ENCODE measurements at regions not wholly inside any gene's neighbourhood (a gene's known extent, or its start where the extent isn't known, plus 50 kb on each side); places are given as distances from the start of the nearest gene placed in this dataset.
"Not testable (repeated sequence)": the region's sequence is repeated elsewhere in the genome, so short reads cannot be mapped to it uniquely, and the experiment has no call there.

GRCh38 chr3:110680450-110680849 lies 391.2 kb upstream of the NECTIN3 start:
- no peak overlapping the region for H3K4me3 ChIP-seq
- no peaks in the 10 kb centered on the region for H3K36me3 ChIP-seq
- H3K4me1 ChIP-seq, result no peaks in the 10 kb centered on the region
- no peak for TF ChIP-seq CTCF (IDR thresholded peaks at IDR 0.05)
- no peaks in the 10 kb centered on the region for H3K27me3 ChIP-seq
- no peak overlapping the region for H3K27ac ChIP-seq
- no peaks in the 10 kb centered on the region for H3K9me3 ChIP-seq
- DNase-seq (ENCODE audit: low spot score), result no peak

- H3K27me3 ChIP-seq, result no peaks in the 10 kb centered on the region
- no peak for TF ChIP-seq CTCF (IDR thresholded peaks at IDR 0.05)
- H3K27ac ChIP-seq, result no peak overlapping the region
- no peak overlapping the region for H3K4me3 ChIP-seq
- no peaks in the 10 kb centered on the region for H3K9me3 ChIP-seq
- no peak for DNase-seq (ENCODE audit: low spot score)
- H3K36me3 ChIP-seq, result no peaks in the 10 kb centered on the region
- no peaks in the 10 kb centered on the region for H3K4me1 ChIP-seq
Measured at GRCh38 chr3:110684466-110684865, 387.1 kb upstream of the NECTIN3 start.

- TF ChIP-seq CTCF (IDR thresholded peaks at IDR 0.05), result no peak
- H3K36me3 ChIP-seq, result no peaks in the 10 kb centered on the region
- H3K9me3 ChIP-seq, result no peaks in the 10 kb centered on the region
- no peak overlapping the region for H3K27ac ChIP-seq
- no peaks in the 10 kb centered on the region for H3K27me3 ChIP-seq
- H3K4me3 ChIP-seq, result no peak overlapping the region
- H3K4me1 ChIP-seq, result no peaks in the 10 kb centered on the region
- DNase-seq (ENCODE audit: low spot score), result no peak
Measured at GRCh38 chr3:110685630-110686029, 386.0 kb upstream of the NECTIN3 start.

GRCh38 chr3:110686701-110687100 lies 384.9 kb upstream of the NECTIN3 start:
- H3K36me3 ChIP-seq, result no peaks in the 10 kb centered on the region
- no peaks in the 10 kb centered on the region for H3K9me3 ChIP-seq
- no peak for TF ChIP-seq CTCF (IDR thresholded peaks at IDR 0.05)
- no peak overlapping the region for H3K4me3 ChIP-seq
- no peak for DNase-seq (ENCODE audit: low spot score)
- no peaks in the 10 kb centered on the region for H3K27me3 ChIP-seq
- H3K4me1 ChIP-seq, result no peaks in the 10 kb centered on the region
- H3K27ac ChIP-seq, result no peak overlapping the region

- Histone ChIP-seq H3K4me3 (no peak overlapping the region), H3K27me3 (no peaks in the 10 kb centered on the region), H3K9me3 (no peaks in the 10 kb centered on the region), H3K4me1 (no peaks in the 10 kb centered on the region), H3K27ac (no peak overlapping the region), H3K36me3 (no peaks in the 10 kb centered on the region)
- no peak for TF ChIP-seq CTCF (IDR thresholded peaks at IDR 0.05)
- no peak for DNase-seq (ENCODE audit: low spot score)
Measured at GRCh38 chr3:110687138-110687537, 384.5 kb upstream of the NECTIN3 start.

GRCh38 chr3:110697961-110698360 lies 373.7 kb upstream of the NECTIN3 start:
- TF ChIP-seq CTCF (IDR thresholded peaks at IDR 0.05), result no peak
- Histone ChIP-seq H3K36me3 (no peaks in the 10 kb centered on the region), H3K27me3 (no peaks in the 10 kb centered on the region), H3K4me3 (no peak overlapping the region), H3K27ac (no peak overlapping the region), H3K4me1 (no peaks in the 10 kb centered on the region), H3K9me3 (no peaks in the 10 kb centered on the region)
- no peak for DNase-seq (ENCODE audit: low spot score)

- not testable (repeated sequence) for H3K4me1 ChIP-seq; H3K27me3 ChIP-seq; H3K36me3 ChIP-seq; H3K27ac ChIP-seq; H3K4me3 ChIP-seq; DNase-seq (ENCODE audit: low spot score); H3K9me3 ChIP-seq
Measured at GRCh38 chr3:110704332-110704731, 367.3 kb upstream of the NECTIN3 start.

All from right atrium auricular region (tissue), 2 donors.